Neural progenitor cell (in vitro differentiated cells): ENCODE measurements at regions not wholly inside any gene's neighbourhood (a gene's known extent, or its start where the extent isn't known, plus 50 kb on each side); places are given as distances from the start of the nearest gene placed in this dataset.

Experiments used
- DNase-seq: peaks from one replicate; pipeline ENCODE4 v3.0.0-alpha.2; 2016; ENCODE audit warnings: low spot score
- H2AFZ ChIP-seq: fragments of 200-600 bp; sonication (generic); replicated peaks from 2 replicates; pipeline ENCODE4 v1.6.1; 2016; ENCODE audit warnings: antibody characterized with exemption
- H3F3A ChIP-seq: fragments of 200-600 bp; sonication (generic); 2 replicates; pipeline ENCODE4 v1.6.1; 2016; ENCODE audit warnings: antibody characterized with exemption, low read depth
- H3K27ac ChIP-seq: fragments of 200-600 bp; sonication (generic); 2 replicates; pipeline ENCODE4 v1.5.1; 2016; ENCODE audit warnings: mild to moderate bottlenecking
- H3K27me3 ChIP-seq: fragments of 200-600 bp; sonication (generic); 2 replicates; pipeline ENCODE4 v1.6.1; 2016; ENCODE audit warnings: mild to moderate bottlenecking, moderate library complexity
- H3K36me3 ChIP-seq: fragments of 200-600 bp; sonication (generic); 2 replicates; pipeline ENCODE4 v1.5.1; 2016
- H3K4me1 ChIP-seq: fragments of 200-600 bp; sonication (generic); 2 replicates; pipeline ENCODE4 v1.6.1; 2016; ENCODE audit warnings: mixed run types
- H3K4me2 ChIP-seq: fragments of 200-600 bp; sonication (generic); 2 replicates; pipeline ENCODE4 v1.6.1; 2016
- H3K4me3 ChIP-seq: fragments of 200-600 bp; sonication (generic); 2 replicates; pipeline ENCODE4 v1.5.1; 2016
- H3K79me2 ChIP-seq: fragments of 200-600 bp; sonication (generic); 2 replicates; pipeline ENCODE4 v1.6.1; 2016; ENCODE audit warnings: low read depth
- H3K9ac ChIP-seq: fragments of 200-600 bp; sonication (generic); 2 replicates; pipeline ENCODE4 v1.6.1; 2016
- H3K9me3 ChIP-seq: fragments of 200-600 bp; sonication (generic); 2 replicates; pipeline ENCODE4 v1.5.1; 2016; ENCODE audit warnings: low read depth
- H4K20me1 ChIP-seq: fragments of 200-600 bp; sonication (generic); 2 replicates; pipeline ENCODE4 v1.6.1; 2016; ENCODE audit warnings: low read depth
- H3K27ac Mint-ChIP-seq: 3 replicates; pipeline ENCODE4 v1.8.0; 2021; ENCODE audit warnings: mixed read lengths
- H3K27me3 Mint-ChIP-seq: 2 replicates; pipeline ENCODE4 v1.8.0; 2022; ENCODE audit warnings: low read depth, mild to moderate bottlenecking, inconsistent platforms, moderate library complexity, mixed read lengths; ENCODE audit not compliant: insufficient read depth
- H3K36me3 Mint-ChIP-seq: 3 replicates; pipeline ENCODE4 v1.8.0; 2021; ENCODE audit warnings: mixed read lengths
- H3K4me1 Mint-ChIP-seq: 3 replicates; pipeline ENCODE4 v1.8.0; 2021; ENCODE audit warnings: mixed read lengths
- H3K4me3 Mint-ChIP-seq: 3 replicates; pipeline ENCODE4 v1.8.0; 2021; ENCODE audit warnings: mild to moderate bottlenecking, moderate library complexity, mixed read lengths
- H3K9me3 Mint-ChIP-seq: 3 replicates; pipeline ENCODE4 v1.8.0; 2020; ENCODE audit warnings: mixed read lengths
- CTCF ChIP-seq: fragments of 200-600 bp; sonication (generic); IDR thresholded peaks from 2 replicates; pipeline ENCODE4 v1.5.1; 2017; ENCODE audit warnings: antibody characterized with exemption, mild to moderate bottlenecking
- EZH2 ChIP-seq: fragments of 200-600 bp; sonication (generic); IDR thresholded peaks from 2 replicates; pipeline ENCODE4 v1.6.1; 2017; ENCODE audit warnings: antibody characterized with exemption, mild to moderate bottlenecking, moderate library complexity
- EZH2phosphoT487 ChIP-seq: fragments of 200-600 bp; sonication (generic); IDR thresholded peaks from 2 replicates; pipeline ENCODE4 v1.6.1; 2017; ENCODE audit warnings: antibody characterized with exemption

- Mint-ChIP-seq H3K4me3 (no peak overlapping the region), H3K36me3 (peaks cover 4% of the 10 kb centered on the region), H3K27ac (no peak overlapping the region), H3K9me3 (peaks cover 22% of the 10 kb centered on the region), H3K4me1 (peaks cover 13% of the 10 kb centered on the region), H3K27me3 (peaks cover 5% of the 10 kb centered on the region)
- H4K20me1 ChIP-seq: no peaks in the 10 kb centered on the region
- H3K79me2 ChIP-seq: no peaks in the 10 kb centered on the region
- H2AFZ ChIP-seq: no peak overlapping the region
- H3K9me3 ChIP-seq: no peaks in the 10 kb centered on the region
- H3K27me3 ChIP-seq: no peaks in the 10 kb centered on the region
- H3K4me3 ChIP-seq: no peak overlapping the region
- TF ChIP-seq EZH2phosphoT487: no peak
- TF ChIP-seq CTCF: no peak
- no peak for TF ChIP-seq EZH2
- H3F3A ChIP-seq: no peaks in the 10 kb centered on the region
- no peaks in the 10 kb centered on the region for H3K4me1 ChIP-seq
- no peaks in the 10 kb centered on the region for H3K36me3 ChIP-seq
- H3K9ac ChIP-seq: no peak overlapping the region
- no peak overlapping the region for H3K4me2 ChIP-seq
- DNase-seq: no peak
- no peak overlapping the region for H3K27ac ChIP-seq
Measured at GRCh38 chr2:216956820-216957493, 97.1 kb upstream of the TNP1 start.

- peaks cover 3% of the 10 kb centered on the region for H3K4me1 ChIP-seq
- no peak overlapping the region for H3K4me3 Mint-ChIP-seq
- no peaks in the 10 kb centered on the region for H3K36me3 ChIP-seq
- H3K4me3 ChIP-seq: no peak overlapping the region
- H3K9ac ChIP-seq: no peak overlapping the region
- H3K27me3 ChIP-seq: no peaks in the 10 kb centered on the region
- H3K27me3 Mint-ChIP-seq: peaks cover 5% of the 10 kb centered on the region
- DNase-seq: no peak
- TF ChIP-seq EZH2 (no peak), EZH2phosphoT487 (no peak), CTCF (no peak)
- no peaks in the 10 kb centered on the region for H4K20me1 ChIP-seq
- H3K4me1 Mint-ChIP-seq: peaks cover 13% of the 10 kb centered on the region
- H3K36me3 Mint-ChIP-seq: peaks cover 4% of the 10 kb centered on the region
- peaks cover 21% of the 10 kb centered on the region for H3K9me3 Mint-ChIP-seq
- no peak overlapping the region for H3K27ac ChIP-seq
- H3K9me3 ChIP-seq: no peaks in the 10 kb centered on the region
- no peak overlapping the region for H3K4me2 ChIP-seq
- no peak overlapping the region for H3K27ac Mint-ChIP-seq
- H2AFZ ChIP-seq: no peak overlapping the region
- no peaks in the 10 kb centered on the region for H3K79me2 ChIP-seq
- no peaks in the 10 kb centered on the region for H3F3A ChIP-seq
Measured at GRCh38 chr2:216951171-216951570, 91.3 kb upstream of the TNP1 start.

GRCh38 chr2:216950547-216950946 lies 90.7 kb upstream of the TNP1 start:
- no peaks in the 10 kb centered on the region for H3K9me3 ChIP-seq
- Mint-ChIP-seq H3K27me3 (peaks cover 5% of the 10 kb centered on the region), H3K4me1 (peaks cover 13% of the 10 kb centered on the region), H3K4me3 (no peak overlapping the region), H3K36me3 (peaks cover 4% of the 10 kb centered on the region), H3K9me3 (peaks cover 21% of the 10 kb centered on the region), H3K27ac (no peak overlapping the region)
- H3K27ac ChIP-seq: no peak overlapping the region
- no peaks in the 10 kb centered on the region for H3F3A ChIP-seq
- no peak overlapping the region for H3K4me2 ChIP-seq
- H3K4me3 ChIP-seq: no peak overlapping the region
- no peak for TF ChIP-seq CTCF
- TF ChIP-seq EZH2: no peak
- no peak for TF ChIP-seq EZH2phosphoT487
- H3K4me1 ChIP-seq: peaks cover 3% of the 10 kb centered on the region
- H3K36me3 ChIP-seq: no peaks in the 10 kb centered on the region
- DNase-seq: no peak
- H3K9ac ChIP-seq: no peak overlapping the region
- H2AFZ ChIP-seq: no peak overlapping the region
- H3K27me3 ChIP-seq: no peaks in the 10 kb centered on the region
- no peaks in the 10 kb centered on the region for H4K20me1 ChIP-seq
- H3K79me2 ChIP-seq: no peaks in the 10 kb centered on the region
